HCT116 (cell line): ENCODE measurements at regions not wholly inside any gene's neighbourhood (a gene's known extent, or its start where the extent isn't known, plus 50 kb on each side); places are given as distances from the start of the nearest gene placed in this dataset.

Source experiments
- EGR1 ChIP-seq: IDR thresholded peaks from 2 replicates; pipeline ENCODE4 v1.6.1; 2012; ENCODE audit warnings: low read depth
- RAD21 ChIP-seq: IDR thresholded peaks from 2 replicates; pipeline ENCODE4 v1.6.1; 2012; ENCODE audit warnings: low read depth, mild to moderate bottlenecking
- TF ChIP-seq, protein P1 (sequence below), 3 experiments: fragments of 200-600 bp in 1 of 3; sonication (generic) in 1 of 3; IDR thresholded peaks in 2 of 3; conservative IDR thresholded peaks in 1 of 3; 2 replicates each; pipeline ENCODE4 v1.5.1; 2012 to 2017; ENCODE audit warnings: low read depth in 2 of 3, low read length in 2 of 3, antibody characterized with exemption in 1 of 3, borderline replicate concordance in 1 of 3, control low read depth in 1 of 3, mild to moderate bottlenecking in 1 of 3, mixed read lengths in 1 of 3, mixed run types in 1 of 3, moderate library complexity in 1 of 3; ENCODE audit not compliant: insufficient read depth in 1 of 3

DNA sequence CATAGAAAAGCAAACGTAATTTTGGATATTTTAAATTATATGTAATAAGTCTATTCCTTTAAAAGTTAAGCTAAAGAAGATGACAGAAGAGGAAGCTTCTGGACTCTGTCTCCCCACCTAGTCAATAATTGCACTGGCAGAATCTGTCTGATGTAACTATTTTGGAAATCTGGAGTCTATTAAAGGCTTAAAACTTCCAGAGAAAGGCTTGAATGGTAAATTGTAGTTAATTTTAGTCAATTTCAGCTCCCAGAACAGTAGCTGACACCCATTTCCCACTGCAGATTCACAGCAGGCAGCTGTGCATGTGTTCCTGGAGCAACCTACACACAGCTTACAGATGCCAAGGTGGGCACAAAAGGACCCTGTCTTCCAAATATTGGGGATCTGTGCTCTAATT is 304.1 kb downstream of the PCDH20 start:
- TF ChIP-seq EGR1 (no peak), RAD21 (no peak)
- TF ChIP-seq, protein P1, sequence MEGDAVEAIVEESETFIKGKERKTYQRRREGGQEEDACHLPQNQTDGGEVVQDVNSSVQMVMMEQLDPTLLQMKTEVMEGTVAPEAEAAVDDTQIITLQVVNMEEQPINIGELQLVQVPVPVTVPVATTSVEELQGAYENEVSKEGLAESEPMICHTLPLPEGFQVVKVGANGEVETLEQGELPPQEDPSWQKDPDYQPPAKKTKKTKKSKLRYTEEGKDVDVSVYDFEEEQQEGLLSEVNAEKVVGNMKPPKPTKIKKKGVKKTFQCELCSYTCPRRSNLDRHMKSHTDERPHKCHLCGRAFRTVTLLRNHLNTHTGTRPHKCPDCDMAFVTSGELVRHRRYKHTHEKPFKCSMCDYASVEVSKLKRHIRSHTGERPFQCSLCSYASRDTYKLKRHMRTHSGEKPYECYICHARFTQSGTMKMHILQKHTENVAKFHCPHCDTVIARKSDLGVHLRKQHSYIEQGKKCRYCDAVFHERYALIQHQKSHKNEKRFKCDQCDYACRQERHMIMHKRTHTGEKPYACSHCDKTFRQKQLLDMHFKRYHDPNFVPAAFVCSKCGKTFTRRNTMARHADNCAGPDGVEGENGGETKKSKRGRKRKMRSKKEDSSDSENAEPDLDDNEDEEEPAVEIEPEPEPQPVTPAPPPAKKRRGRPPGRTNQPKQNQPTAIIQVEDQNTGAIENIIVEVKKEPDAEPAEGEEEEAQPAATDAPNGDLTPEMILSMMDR (IDR thresholded peaks at IDR 0.05 in 2 of 3, conservative IDR thresholded peaks at IDR 0.05 in 1 of 3; ENCODE audit: borderline replicate concordance in 1 of 3, insufficient read depth in 1 of 3, low read depth in 2 of 3, low read length in 2 of 3): no peak
